Lower lobe of right lung (tissue), 2 donors: ENCODE measurements at regions not wholly inside any gene's neighbourhood (a gene's known extent, or its start where the extent isn't known, plus 50 kb on each side); places are given as distances from the start of the nearest gene placed in this dataset.

Experiments used
- ATAC-seq, 2 donors: fragments of 200-7000 bp; cut with Tn5 transposase; one replicate each; pipeline ENCODE4 v1.9.1; 2020 to 2022; ENCODE audit warnings: mild to moderate bottlenecking in 2 of 2, moderate library complexity in 2 of 2
- DNase-seq: peaks from one replicate; pipeline ENCODE4 v3.0.0-alpha.2; 2020
- H3K27ac ChIP-seq: fragments of 200-600 bp; one replicate; pipeline ENCODE4 v1.8.0; 2022
- H3K27me3 ChIP-seq: fragments of 200-600 bp; one replicate; pipeline ENCODE4 v1.8.0; 2022; ENCODE audit warnings: low read depth
- H3K36me3 ChIP-seq: fragments of 200-600 bp; one replicate; pipeline ENCODE4 v1.8.0; 2022; ENCODE audit warnings: mild to moderate bottlenecking
- H3K4me1 ChIP-seq: fragments of 200-600 bp; one replicate; pipeline ENCODE4 v1.8.0; 2022
- H3K4me3 ChIP-seq: fragments of 200-600 bp; one replicate; pipeline ENCODE4 v1.8.0; 2022; ENCODE audit warnings: mild to moderate bottlenecking
- H3K9me3 ChIP-seq: fragments of 200-600 bp; one replicate; pipeline ENCODE4 v1.8.0; 2022
- intact Hi-C: fragments of 100-400 bp; cut with DNase I; formaldehyde crosslinking; loops from one replicate; pipeline ENCODE4 v1.11.0; 2022
- TF ChIP-seq, protein P1 (sequence below): fragments of 200-600 bp; IDR thresholded peaks from one replicate; pipeline ENCODE4 v1.8.0; 2022; ENCODE audit warnings: antibody characterized with exemption, mild to moderate bottlenecking
- donor health status: DM: no; HTN: yes; CAD: no; lungs with severe emphysema.

DNA sequence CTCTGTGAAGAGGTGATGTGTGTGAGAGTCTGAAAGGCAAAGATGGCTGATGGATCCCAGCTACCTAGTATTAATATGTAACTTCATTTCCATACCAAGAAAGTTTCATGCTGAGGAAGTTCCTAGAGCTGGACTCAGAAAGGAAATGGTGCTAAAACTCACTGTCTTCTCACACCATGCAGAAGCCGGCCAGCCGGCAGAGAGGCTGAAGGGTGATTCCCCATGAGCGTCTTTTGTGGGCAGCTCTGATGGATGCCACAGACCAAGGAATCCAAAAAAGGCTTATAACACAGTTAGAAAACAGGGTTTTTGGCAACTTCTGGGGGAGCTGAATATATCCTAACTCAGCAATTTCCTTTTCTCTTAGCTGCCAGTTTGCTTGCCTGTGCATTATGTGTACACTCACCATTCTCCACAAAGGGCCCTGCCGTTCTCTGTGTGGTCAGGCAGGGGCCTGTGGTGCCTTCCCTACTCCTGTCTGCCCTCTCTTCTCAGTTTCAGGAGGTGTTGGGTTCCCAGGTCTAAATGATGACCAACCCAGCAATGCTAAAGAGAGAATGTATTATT, 289.4 kb downstream of the MTX2 start:
- intact Hi-C loops, result loop anchor here (10.0 kb wide), 1 partner anchor 424 kb away; no protein-coding TSS in a partner anchor
- Histone ChIP-seq H3K4me1 (peaks cover 7% of the 10 kb centered on the region), H3K27me3 (peaks cover 24% of the 10 kb centered on the region), H3K27ac (no peak overlapping the region), H3K36me3 (no peaks in the 10 kb centered on the region), H3K9me3 (no peaks in the 10 kb centered on the region), H3K4me3 (no peak overlapping the region)
- ATAC-seq (no peak), DNase-seq (no peak)
- TF ChIP-seq, protein P1, sequence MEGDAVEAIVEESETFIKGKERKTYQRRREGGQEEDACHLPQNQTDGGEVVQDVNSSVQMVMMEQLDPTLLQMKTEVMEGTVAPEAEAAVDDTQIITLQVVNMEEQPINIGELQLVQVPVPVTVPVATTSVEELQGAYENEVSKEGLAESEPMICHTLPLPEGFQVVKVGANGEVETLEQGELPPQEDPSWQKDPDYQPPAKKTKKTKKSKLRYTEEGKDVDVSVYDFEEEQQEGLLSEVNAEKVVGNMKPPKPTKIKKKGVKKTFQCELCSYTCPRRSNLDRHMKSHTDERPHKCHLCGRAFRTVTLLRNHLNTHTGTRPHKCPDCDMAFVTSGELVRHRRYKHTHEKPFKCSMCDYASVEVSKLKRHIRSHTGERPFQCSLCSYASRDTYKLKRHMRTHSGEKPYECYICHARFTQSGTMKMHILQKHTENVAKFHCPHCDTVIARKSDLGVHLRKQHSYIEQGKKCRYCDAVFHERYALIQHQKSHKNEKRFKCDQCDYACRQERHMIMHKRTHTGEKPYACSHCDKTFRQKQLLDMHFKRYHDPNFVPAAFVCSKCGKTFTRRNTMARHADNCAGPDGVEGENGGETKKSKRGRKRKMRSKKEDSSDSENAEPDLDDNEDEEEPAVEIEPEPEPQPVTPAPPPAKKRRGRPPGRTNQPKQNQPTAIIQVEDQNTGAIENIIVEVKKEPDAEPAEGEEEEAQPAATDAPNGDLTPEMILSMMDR, result no peak

DNA sequence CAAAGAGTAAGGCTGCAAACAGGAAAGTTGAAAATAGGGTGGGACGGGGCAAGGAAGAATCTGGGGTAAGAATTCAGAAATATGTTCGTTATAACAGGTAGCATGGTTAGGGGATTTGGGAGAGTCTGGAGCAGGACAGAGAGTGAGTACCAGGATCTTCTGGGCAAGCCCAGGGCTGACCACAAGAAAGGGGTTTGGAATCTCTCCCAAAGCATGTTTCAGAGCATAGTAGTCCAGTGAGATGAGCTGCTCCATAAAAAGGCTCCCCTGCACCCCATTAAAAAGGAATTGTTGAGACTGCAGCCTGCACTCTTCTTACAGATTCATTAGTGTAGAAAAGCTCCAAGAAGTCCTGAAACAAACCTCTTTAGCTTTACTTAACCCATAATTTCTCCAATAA, 291.1 kb downstream of the MTX2 start:
- TF ChIP-seq, protein P1, result no peak
- H3K4me3 ChIP-seq, result no peak overlapping the region
- no peak for DNase-seq
- no peak for ATAC-seq
- no peaks in the 10 kb centered on the region for H3K36me3 ChIP-seq
- no peaks in the 10 kb centered on the region for H3K9me3 ChIP-seq
- peaks cover 24% of the 10 kb centered on the region for H3K27me3 ChIP-seq
- no peak overlapping the region for H3K27ac ChIP-seq
- intact Hi-C loops, result no loop called here
- H3K4me1 ChIP-seq, result no peaks in the 10 kb centered on the region

- H3K9me3 ChIP-seq, result no peaks in the 10 kb centered on the region
- H3K36me3 ChIP-seq, result no peaks in the 10 kb centered on the region
- ATAC-seq, result no peak
- no peak overlapping the region for H3K27ac ChIP-seq
- TF ChIP-seq, protein P1, result no peak
- no peak for DNase-seq
- no peaks in the 10 kb centered on the region for H3K4me1 ChIP-seq
- H3K27me3 ChIP-seq, result peaks cover 12% of the 10 kb centered on the region
- intact Hi-C loops, result no loop called here
- H3K4me3 ChIP-seq, result no peak overlapping the region
Measured at GRCh38 chr2:176561706-176562105, 292.5 kb downstream of the MTX2 start.

DNA sequence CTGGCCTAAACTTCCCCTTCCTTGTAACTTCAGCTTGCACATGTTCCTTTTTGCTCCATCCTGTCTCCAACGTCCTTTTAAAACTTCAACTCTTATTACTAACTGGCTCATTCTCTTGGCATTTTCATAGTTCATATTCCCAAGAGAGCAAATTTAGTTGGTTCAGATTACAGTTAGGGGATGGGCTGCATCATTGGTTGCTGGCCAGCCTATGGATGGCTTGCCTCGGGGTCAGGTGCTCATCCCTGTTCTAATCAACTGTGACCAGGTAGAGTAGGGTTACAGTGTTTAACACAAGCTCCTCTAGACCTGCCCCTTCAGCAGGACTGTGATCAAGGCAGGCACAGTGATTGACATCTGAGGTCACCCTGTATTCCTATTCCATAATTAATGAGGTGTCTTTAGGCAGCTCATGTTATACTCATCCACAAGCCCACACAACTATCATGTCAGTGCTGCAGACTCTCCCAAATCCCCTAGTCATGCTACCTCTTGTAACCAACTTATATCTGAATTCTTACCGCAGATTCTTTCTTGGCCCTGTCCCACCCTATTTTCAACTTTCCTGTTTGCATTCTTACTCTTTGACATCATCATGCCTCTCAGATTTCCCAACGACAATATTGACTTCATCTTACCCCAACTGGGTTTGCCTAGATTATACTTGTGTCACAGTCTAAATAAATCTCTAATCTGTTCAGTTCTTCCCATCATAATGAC, 293.3 kb downstream of the MTX2 start:
- ATAC-seq, result no peak
- Histone ChIP-seq H3K4me1 (no peaks in the 10 kb centered on the region), H3K27me3 (peaks cover 6% of the 10 kb centered on the region), H3K4me3 (no peak overlapping the region), H3K9me3 (no peaks in the 10 kb centered on the region), H3K27ac (no peak overlapping the region), H3K36me3 (no peaks in the 10 kb centered on the region)
- intact Hi-C loops, result no loop called here
- TF ChIP-seq, protein P1, result no peak
- no peak for DNase-seq

DNA sequence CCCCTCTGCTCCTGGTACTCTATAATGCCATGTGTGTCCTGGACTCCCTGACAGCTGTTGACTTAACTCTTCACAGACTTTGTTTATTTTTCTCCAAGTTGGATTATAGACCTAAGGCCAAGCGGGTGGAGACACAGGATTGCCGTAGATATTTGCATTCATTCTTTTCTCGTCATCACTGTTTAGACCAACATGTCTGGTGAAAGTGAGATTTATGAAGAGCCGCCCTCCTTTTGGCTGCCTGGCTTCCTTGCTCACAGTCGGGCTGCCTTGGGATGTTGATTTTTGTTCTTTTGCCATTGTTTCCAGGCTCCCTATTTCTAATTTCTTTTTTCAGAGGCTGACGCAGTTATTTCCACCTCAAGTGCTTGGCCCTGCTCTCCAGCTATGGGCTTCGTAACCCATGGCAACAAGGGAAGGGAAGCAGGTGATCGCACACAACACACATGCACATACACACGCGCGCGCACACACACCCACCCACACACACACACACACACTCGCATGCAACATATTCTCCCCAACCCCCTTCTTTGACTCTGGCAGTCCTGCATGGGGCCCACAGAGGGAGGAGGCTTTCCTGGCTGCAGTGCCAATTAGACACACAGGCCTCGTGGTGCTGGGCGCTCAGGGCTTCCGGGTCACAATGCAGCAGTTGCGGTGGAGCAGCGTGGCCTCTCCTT, 296.5 kb downstream of the MTX2 start:
- intact Hi-C loops, result no loop called here
- Histone ChIP-seq H3K36me3 (no peaks in the 10 kb centered on the region), H3K4me3 (no peak overlapping the region), H3K27me3 (no peaks in the 10 kb centered on the region), H3K9me3 (no peaks in the 10 kb centered on the region), H3K4me1 (no peaks in the 10 kb centered on the region), H3K27ac (no peak overlapping the region)
- TF ChIP-seq, protein P1, result no peak
- no peak for DNase-seq
- ATAC-seq, result peak; percentile 28 to 47
